ENCODE measurements at regions not wholly inside any gene's neighbourhood (a gene's known extent, or its start where the extent isn't known, plus 50 kb on each side); places are given as distances from the start of the nearest gene placed in this dataset.

GRCh38 chr5:155091768-155092717, 78.5 kb downstream of the KIF4B start:
- in situ Hi-C loops (cut with MboI; ENCODE audit: low sequenced_read_pairs), result no loop called here
- H3K36me3 ChIP-seq (replicated peaks), result no peaks in the 10 kb centered on the region
- no peak for DNase-seq (ENCODE audit: low spot score in 2 of 2)
- H3K4me1 ChIP-seq, result no peaks in the 10 kb centered on the region
- no peaks in the 10 kb centered on the region for H3K27me3 ChIP-seq (ENCODE audit: low read depth)
- H3K9me3 ChIP-seq, result no peaks in the 10 kb centered on the region
- no peak overlapping the region for H3K4me3 ChIP-seq

GRCh38 chr5:155094455-155094854, 80.9 kb downstream of the KIF4B start:
- in situ Hi-C loops (cut with MboI; ENCODE audit: low sequenced_read_pairs), result no loop called here
- DNase-seq (ENCODE audit: low spot score in 2 of 2), result no peak

DNA sequence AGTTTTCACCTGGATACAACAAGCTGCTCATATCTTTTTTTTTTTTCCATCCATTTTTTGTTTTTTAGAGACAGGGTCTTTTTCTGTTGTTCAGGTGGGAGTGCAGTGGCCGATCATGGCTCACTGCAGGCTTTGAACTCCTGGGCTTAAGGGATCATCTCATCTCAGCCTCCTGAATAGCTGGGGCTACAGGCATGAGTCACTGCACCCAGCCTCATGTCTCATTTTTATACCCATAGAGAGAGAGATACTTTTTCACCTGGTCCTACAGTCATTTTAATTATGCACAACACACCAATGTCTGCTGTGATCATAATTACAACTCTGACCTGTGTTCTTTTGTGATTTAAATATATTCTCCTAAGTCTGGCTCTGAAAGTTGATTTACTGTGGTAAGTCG, 84.4 kb downstream of the KIF4B start:
- no peak for DNase-seq (ENCODE audit: low spot score in 2 of 2)
- in situ Hi-C loops (cut with MboI; ENCODE audit: low sequenced_read_pairs), result no loop called here

More at GRCh38 chr5:155094455-155094854, 80.9 kb downstream of the KIF4B start:
- H3K9me3 ChIP-seq, result no peaks in the 10 kb centered on the region
- H3K4me3 ChIP-seq, result no peak overlapping the region
- no peaks in the 10 kb centered on the region for H3K4me1 ChIP-seq
- H3K27me3 ChIP-seq (ENCODE audit: low read depth), result no peaks in the 10 kb centered on the region
- no peaks in the 10 kb centered on the region for H3K36me3 ChIP-seq (replicated peaks)

DNA sequence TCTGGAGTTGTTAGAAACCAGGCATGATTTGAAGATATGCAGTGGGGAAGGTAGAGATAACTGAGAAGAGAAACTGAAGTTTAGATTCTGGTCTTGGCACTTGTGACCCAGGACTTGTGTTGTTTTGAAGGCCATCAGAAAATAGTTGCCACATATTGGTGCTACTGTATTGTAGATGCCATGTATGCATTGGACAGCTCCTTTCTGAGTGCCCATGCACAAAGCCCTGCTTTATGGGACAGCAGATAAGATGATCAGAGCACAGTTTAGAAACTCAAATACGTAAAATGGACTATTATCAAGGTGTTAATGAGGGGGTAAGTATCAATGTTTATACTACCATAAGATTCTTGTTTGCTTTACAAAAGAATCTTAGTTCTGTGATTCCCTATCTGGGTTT, 84.9 kb downstream of the KIF4B start:
- no peaks in the 10 kb centered on the region for H3K4me1 ChIP-seq
- no peaks in the 10 kb centered on the region for H3K36me3 ChIP-seq (replicated peaks)
- H3K4me3 ChIP-seq, result no peak overlapping the region
- in situ Hi-C loops (cut with MboI; ENCODE audit: low sequenced_read_pairs), result no loop called here
- H3K27me3 ChIP-seq (ENCODE audit: low read depth), result no peaks in the 10 kb centered on the region
- H3K9me3 ChIP-seq, result no peaks in the 10 kb centered on the region
- DNase-seq (ENCODE audit: low spot score in 2 of 2), result no peak

More for the DNA sequence above, 84.4 kb downstream of the KIF4B start:
- Histone ChIP-seq H3K9me3 (no peaks in the 10 kb centered on the region), H3K27me3 (ENCODE audit: low read depth) (no peaks in the 10 kb centered on the region), H3K36me3 (replicated peaks) (no peaks in the 10 kb centered on the region), H3K4me3 (no peak overlapping the region), H3K4me1 (no peaks in the 10 kb centered on the region)

DNA sequence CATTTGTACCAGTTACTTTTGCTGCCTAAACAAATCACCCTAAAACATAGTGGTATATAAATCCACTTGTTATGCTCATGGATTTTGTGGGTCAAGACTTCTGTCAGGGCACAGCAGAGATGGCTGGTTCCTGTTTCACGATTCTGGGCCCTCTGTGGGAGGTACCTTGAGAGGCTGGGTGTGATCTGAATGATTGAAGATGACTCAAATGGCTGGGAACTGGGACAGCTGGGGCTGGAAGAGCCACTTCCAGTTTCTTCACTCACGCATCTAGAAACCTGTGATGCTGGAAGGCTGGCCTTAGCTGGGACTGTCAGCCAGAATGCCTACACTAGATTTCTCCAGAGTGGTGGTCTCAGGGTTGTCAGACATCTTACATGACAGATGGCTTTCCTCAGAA, 88.1 kb downstream of the KIF4B start:
- in situ Hi-C loops (cut with MboI; ENCODE audit: low sequenced_read_pairs), result no loop called here
- Histone ChIP-seq H3K4me3 (no peak overlapping the region), H3K36me3 (replicated peaks) (no peaks in the 10 kb centered on the region), H3K27me3 (ENCODE audit: low read depth) (no peaks in the 10 kb centered on the region), H3K9me3 (no peaks in the 10 kb centered on the region), H3K4me1 (no peaks in the 10 kb centered on the region)
- DNase-seq (ENCODE audit: low spot score in 2 of 2), result no peak

DNA sequence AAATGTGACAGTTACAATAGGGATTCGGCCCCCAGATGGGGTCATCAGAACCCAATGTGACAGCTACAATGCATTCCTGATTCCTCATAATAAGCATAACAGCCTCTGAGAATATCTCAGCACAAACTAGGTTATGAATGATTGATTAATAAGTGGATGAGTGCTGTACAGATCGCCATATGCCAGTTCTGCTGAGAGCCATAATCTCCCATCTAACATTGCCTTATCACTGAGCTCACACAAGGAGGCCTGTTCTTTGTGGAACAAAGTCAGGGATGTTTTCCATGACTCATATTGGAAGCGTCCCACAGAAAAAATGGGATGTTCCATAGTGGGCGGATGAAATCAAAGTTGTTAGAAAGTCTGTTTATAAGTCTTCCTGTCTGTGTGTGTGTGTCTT, 89.6 kb downstream of the KIF4B start:
- H3K4me3 ChIP-seq, result no peak overlapping the region
- DNase-seq (ENCODE audit: low spot score in 2 of 2), result no peak
- H3K36me3 ChIP-seq (replicated peaks), result no peaks in the 10 kb centered on the region
- H3K9me3 ChIP-seq, result no peaks in the 10 kb centered on the region
- in situ Hi-C loops (cut with MboI; ENCODE audit: low sequenced_read_pairs), result no loop called here
- H3K4me1 ChIP-seq, result no peaks in the 10 kb centered on the region
- H3K27me3 ChIP-seq (ENCODE audit: low read depth), result no peaks in the 10 kb centered on the region

DNA sequence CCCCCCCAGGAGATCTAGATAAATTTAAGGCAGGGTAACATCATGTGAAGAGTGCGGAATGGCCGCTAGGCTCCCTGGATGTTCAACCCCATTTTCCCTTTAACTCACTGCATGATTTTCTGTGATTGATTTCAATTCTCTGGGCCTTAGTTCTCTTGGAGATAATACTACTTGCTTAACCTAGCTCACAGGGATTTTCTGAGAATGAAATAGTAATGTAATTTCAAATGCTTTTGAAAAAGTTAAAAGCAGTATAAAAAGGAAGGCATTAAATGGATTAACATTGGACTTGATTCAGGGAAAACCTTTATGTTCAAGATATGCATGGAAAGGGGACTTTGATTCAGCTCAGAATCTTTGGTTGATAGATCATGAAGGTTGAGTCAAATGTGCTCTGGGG, 90.9 kb downstream of the KIF4B start:
- Histone ChIP-seq H3K36me3 (replicated peaks) (no peaks in the 10 kb centered on the region), H3K9me3 (no peaks in the 10 kb centered on the region), H3K4me3 (no peak overlapping the region), H3K27me3 (ENCODE audit: low read depth) (no peaks in the 10 kb centered on the region), H3K4me1 (no peaks in the 10 kb centered on the region)
- in situ Hi-C loops (cut with MboI; ENCODE audit: low sequenced_read_pairs), result no loop called here
- DNase-seq (ENCODE audit: low spot score in 2 of 2), result no peak

DNA sequence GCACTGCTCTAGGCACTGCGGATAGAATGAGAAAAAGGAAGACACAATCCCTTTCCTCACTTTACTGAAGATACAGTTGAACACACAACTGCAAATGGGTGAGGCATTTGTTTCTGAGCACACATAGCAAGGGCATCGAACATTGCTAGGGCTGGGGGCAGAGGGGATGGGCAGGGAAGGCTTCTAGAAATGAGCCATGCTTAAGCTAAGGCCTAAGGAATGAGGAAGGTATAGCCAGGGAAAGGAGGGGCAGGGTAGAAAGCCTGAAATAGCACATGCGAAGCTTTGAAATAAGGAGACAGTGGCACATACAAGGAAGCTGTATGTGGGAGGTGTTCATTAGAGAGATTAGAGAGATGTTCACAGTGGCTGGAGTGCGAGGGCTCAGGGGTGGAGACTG, 92.7 kb downstream of the KIF4B start:
- H3K36me3 ChIP-seq (replicated peaks), result no peaks in the 10 kb centered on the region
- in situ Hi-C loops (cut with MboI; ENCODE audit: low sequenced_read_pairs), result no loop called here
- no peaks in the 10 kb centered on the region for H3K9me3 ChIP-seq
- H3K27me3 ChIP-seq (ENCODE audit: low read depth), result no peaks in the 10 kb centered on the region
- no peak for DNase-seq (ENCODE audit: low spot score in 2 of 2)
- H3K4me1 ChIP-seq, result no peaks in the 10 kb centered on the region
- H3K4me3 ChIP-seq, result no peak overlapping the region

- no peak for DNase-seq (ENCODE audit: low spot score in 2 of 2)
- no peaks in the 10 kb centered on the region for H3K4me1 ChIP-seq
These were observed 100.3 kb downstream of the KIF4B start for GRCh38 chr5:155113888-155114287.

DNA sequence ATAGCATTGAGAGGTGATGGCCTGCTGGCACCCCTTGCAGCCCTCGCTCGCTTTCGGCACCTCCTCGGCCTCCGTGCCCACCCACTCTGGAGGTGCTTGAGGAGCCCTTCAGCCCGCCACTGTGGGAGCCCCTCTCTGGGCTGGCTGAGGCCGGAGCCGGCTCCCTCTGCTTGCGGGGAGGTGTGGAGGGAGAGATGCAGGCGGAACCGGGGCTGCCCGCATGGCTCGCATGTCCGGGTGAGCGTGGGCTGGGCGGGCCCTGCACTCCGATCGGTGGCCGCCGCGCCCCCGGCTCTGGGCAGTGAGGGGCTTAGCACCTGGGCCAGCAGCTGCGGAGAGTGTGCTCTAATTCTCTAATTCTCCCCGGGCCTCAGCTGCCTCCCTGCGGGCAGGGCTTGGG, 101.1 kb downstream of the KIF4B start:
- no peak for DNase-seq (ENCODE audit: low spot score in 2 of 2)
- no peaks in the 10 kb centered on the region for H3K9me3 ChIP-seq
- H3K4me1 ChIP-seq, result no peaks in the 10 kb centered on the region
- H3K4me3 ChIP-seq, result no peak overlapping the region
- H3K27me3 ChIP-seq (ENCODE audit: low read depth), result no peaks in the 10 kb centered on the region
- H3K36me3 ChIP-seq (replicated peaks), result no peaks in the 10 kb centered on the region
- in situ Hi-C loops (cut with MboI; ENCODE audit: low sequenced_read_pairs), result no loop called here

More at GRCh38 chr5:155113888-155114287, 100.3 kb downstream of the KIF4B start:
- in situ Hi-C loops (cut with MboI; ENCODE audit: low sequenced_read_pairs), result no loop called here
- Histone ChIP-seq H3K27me3 (ENCODE audit: low read depth) (no peaks in the 10 kb centered on the region), H3K36me3 (replicated peaks) (no peaks in the 10 kb centered on the region), H3K9me3 (no peaks in the 10 kb centered on the region), H3K4me3 (no peak overlapping the region)

DNA sequence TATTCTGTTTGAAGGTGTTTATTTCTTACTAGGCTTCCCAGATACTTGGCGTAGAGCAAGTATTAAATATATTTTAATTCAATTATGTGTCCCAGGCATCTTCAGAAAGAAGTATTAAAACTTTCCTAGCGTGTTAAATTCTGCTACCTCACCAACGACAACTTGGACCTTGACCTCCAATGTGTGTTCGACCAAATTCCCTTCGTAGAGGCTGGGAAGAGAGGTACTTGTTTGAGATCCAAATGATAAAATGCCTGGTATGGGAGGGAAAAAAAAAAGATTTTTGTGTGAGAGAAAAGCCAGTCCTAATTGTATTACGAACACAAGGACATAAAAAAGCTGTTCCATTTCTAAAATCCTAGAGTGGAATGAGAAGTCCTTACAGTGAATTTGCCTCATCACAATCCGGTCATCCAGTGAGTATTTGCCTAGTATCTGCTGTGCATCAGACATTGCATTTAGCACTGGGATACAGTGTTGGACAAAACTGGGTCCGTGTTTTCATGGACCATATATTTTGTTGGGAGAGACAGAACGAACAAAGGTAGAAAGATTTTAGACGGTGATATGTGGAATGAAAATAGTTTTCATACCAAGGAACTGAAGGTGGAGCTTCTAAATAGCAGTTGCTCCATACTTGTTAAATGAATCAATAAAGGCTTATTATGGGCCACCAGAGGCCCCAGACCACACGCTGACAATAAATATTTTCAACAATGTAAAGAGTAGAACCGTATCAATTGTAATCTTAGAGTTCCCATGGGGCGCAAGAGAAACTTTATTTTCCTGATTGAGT, 103.1 kb downstream of the KIF4B start:
- in situ Hi-C loops (cut with MboI; ENCODE audit: low sequenced_read_pairs), result no loop called here
- Histone ChIP-seq H3K4me1 (no peaks in the 10 kb centered on the region), H3K4me3 (no peak overlapping the region), H3K36me3 (replicated peaks) (no peaks in the 10 kb centered on the region), H3K9me3 (no peaks in the 10 kb centered on the region), H3K27me3 (ENCODE audit: low read depth) (no peaks in the 10 kb centered on the region)
- DNase-seq (ENCODE audit: low spot score in 2 of 2), result no peak

DNA sequence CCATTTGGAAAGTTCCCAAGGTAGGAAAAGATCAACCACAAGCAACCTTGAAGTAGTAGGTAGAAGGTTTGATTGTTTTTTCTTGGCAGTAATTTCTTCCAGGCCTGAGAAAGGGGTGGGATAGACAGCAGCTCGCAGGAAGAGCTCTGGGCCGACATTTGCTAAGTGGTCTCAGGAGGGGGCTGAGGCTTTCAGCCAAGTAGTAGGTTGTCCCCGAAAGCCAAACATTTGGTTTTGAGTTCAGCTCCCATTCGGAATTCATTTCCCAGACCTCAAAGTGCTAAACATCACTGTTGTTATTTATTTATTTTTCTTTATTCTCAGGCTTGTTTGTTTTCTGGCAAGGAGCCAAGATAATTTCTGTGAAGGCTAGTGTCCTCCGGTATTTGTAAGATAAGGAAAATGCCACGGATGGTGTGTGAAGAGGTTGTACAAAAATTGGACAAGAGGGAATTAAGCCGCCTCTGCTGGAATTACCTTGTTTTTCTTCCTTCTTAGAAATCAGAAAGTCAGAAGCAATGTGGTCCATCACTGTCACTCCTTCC, 112.1 kb downstream of the KIF4B start:
- no peaks in the 10 kb centered on the region for H3K36me3 ChIP-seq (replicated peaks)
- in situ Hi-C loops (cut with MboI; ENCODE audit: low sequenced_read_pairs), result no loop called here
- no peak for DNase-seq (ENCODE audit: low spot score in 2 of 2)
- H3K4me3 ChIP-seq, result no peak overlapping the region
- H3K9me3 ChIP-seq, result no peaks in the 10 kb centered on the region
- no peaks in the 10 kb centered on the region; the same call in none of the 2 replicates for H3K27me3 ChIP-seq (ENCODE audit: low read depth)
- H3K4me1 ChIP-seq, result no peaks in the 10 kb centered on the region

GRCh38 chr5:155126573-155126972, 113.0 kb downstream of the KIF4B start:
- Histone ChIP-seq H3K27me3 (ENCODE audit: low read depth) (no peaks in the 10 kb centered on the region; the same call in none of the 2 replicates), H3K4me1 (no peaks in the 10 kb centered on the region), H3K9me3 (no peaks in the 10 kb centered on the region), H3K4me3 (no peak overlapping the region), H3K36me3 (replicated peaks) (no peaks in the 10 kb centered on the region)
- DNase-seq (ENCODE audit: low spot score in 2 of 2), result no peak
- in situ Hi-C loops (cut with MboI; ENCODE audit: low sequenced_read_pairs), result no loop called here

DNA sequence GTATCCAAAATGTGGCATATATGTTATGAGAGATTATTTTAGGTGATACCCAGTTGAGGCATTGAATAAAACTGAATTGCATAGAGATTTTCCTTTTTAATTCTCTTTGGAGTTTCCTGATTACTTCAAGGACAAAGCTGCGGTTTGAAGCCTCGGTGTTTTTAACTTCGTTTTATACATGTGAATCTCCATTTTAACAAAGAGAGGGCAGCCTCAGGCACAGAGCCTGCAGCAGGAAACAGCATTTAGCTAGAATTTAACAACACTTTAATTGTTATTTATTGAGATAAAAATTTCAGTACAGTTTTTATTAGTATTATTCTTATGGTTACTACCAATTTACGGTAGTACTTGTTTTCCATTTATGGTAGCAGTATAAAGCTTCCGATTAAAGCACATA, 114.0 kb downstream of the KIF4B start:
- no peak overlapping the region for H3K4me3 ChIP-seq
- H3K4me1 ChIP-seq, result no peaks in the 10 kb centered on the region
- in situ Hi-C loops (cut with MboI; ENCODE audit: low sequenced_read_pairs), result no loop called here
- no peaks in the 10 kb centered on the region for H3K9me3 ChIP-seq
- H3K36me3 ChIP-seq (replicated peaks), result no peaks in the 10 kb centered on the region
- no peaks in the 10 kb centered on the region; the same call in none of the 2 replicates for H3K27me3 ChIP-seq (ENCODE audit: low read depth)
- no peak for DNase-seq (ENCODE audit: low spot score in 2 of 2)
